ENCODE measurements at regions not wholly inside any gene's neighbourhood (a gene's known extent, or its start where the extent isn't known, plus 50 kb on each side); places are given as distances from the start of the nearest gene placed in this dataset.

DNA sequence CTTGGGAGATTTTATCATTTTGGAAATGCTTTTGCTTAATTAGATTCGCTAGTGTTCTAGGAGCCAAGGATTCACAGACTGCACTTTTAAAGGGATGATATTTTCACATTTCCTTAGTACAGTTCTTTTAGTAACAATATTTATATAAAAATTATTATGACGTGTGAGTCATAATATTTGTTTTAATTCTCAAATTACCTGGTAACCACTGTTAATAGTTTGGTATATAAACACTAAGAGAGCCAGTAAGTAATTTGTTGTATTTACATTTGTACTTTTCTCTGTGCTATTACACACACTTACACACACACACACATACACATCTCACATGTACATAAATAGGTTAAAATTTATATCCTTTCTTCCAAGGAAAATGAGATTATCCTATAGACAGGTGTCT is 58.8 kb upstream of the RAD23B start:
- H3K4me3 ChIP-seq (ENCODE audit: low read length) = no peak overlapping the region
- DNase-seq (ENCODE audit: low read depth) = no peak
- TF ChIP-seq, protein P1, sequence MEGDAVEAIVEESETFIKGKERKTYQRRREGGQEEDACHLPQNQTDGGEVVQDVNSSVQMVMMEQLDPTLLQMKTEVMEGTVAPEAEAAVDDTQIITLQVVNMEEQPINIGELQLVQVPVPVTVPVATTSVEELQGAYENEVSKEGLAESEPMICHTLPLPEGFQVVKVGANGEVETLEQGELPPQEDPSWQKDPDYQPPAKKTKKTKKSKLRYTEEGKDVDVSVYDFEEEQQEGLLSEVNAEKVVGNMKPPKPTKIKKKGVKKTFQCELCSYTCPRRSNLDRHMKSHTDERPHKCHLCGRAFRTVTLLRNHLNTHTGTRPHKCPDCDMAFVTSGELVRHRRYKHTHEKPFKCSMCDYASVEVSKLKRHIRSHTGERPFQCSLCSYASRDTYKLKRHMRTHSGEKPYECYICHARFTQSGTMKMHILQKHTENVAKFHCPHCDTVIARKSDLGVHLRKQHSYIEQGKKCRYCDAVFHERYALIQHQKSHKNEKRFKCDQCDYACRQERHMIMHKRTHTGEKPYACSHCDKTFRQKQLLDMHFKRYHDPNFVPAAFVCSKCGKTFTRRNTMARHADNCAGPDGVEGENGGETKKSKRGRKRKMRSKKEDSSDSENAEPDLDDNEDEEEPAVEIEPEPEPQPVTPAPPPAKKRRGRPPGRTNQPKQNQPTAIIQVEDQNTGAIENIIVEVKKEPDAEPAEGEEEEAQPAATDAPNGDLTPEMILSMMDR (IDR thresholded peaks at IDR 0.05; ENCODE audit: insufficient read depth, low read depth, low read length, missing control alignments) = no peak

DNA sequence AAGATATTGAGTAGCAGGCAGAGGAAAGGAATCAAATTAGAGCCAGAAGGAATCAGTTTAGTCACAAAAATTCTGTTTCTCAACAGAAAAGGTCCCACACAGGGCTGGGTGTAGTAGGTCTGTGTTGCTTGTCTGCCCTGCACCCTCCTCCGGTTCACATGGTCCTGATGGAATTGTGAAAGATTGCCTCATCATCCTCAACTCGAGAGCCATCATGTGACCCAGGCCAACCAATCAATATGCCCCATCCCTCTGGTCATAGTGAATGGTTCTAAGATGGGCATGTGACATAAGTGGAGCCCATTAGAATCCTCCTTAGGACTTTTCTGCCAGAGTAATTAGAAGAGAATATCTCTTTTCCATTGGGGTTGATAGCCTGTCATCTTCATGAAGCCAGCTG is 56.7 kb upstream of the RAD23B start:
- DNase-seq (ENCODE audit: low read depth) = no peak
- no peak overlapping the region for H3K4me3 ChIP-seq (ENCODE audit: low read length)
- TF ChIP-seq, protein P1 (IDR thresholded peaks at IDR 0.05; ENCODE audit: insufficient read depth, low read depth, low read length, missing control alignments) = no peak

DNA sequence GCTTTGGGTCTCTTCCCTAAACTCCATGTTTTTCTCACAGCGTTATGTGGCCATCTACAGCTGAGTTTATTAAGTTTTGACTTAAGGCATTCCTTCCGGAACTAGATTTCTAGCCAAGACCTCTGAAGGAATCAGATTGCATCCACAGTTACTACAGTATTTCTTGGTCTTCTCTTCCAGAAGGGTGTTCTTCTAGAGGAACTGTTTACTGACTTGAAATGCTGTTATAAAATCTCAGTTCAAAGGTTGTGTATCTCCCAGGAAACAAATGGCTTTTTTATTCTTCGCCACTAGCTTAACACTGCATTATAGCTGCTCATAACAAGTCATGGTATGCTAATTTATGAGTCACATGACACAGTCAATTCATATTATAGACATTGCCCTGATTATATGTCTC is 55.3 kb upstream of the RAD23B start:
- no peak for DNase-seq (ENCODE audit: low read depth)
- no peak overlapping the region for H3K4me3 ChIP-seq (ENCODE audit: low read length)
- TF ChIP-seq, protein P1 (IDR thresholded peaks at IDR 0.05; ENCODE audit: insufficient read depth, low read depth, low read length, missing control alignments) = no peak

DNA sequence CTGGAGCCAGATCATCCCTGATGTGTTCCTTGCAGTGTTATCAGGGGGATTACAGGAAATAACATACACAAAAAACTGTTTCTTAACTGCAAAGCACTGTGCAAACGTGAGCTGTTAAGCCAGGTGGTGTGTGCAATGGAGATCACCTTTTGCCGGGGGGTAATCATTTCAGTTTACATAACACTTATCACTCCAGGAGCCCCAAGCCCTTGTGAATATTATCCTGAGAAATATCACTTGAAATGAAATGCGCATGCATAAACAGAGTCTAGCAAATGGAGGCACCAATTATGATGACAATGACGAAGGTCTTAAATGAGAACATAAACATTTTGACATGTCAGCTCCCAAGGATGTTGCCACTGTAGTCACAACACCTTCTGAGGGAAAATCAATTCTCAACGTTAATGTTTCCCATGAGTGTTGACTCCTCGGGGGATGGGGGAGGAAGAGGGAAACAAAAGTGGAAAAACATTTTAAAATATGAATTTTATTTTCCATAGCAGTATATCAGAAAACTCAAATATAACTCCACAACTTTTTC is 54.5 kb upstream of the RAD23B start:
- no peak overlapping the region for H3K4me3 ChIP-seq (ENCODE audit: low read length)
- TF ChIP-seq, protein P1 (IDR thresholded peaks at IDR 0.05; ENCODE audit: insufficient read depth, low read depth, low read length, missing control alignments) = no peak

DNA sequence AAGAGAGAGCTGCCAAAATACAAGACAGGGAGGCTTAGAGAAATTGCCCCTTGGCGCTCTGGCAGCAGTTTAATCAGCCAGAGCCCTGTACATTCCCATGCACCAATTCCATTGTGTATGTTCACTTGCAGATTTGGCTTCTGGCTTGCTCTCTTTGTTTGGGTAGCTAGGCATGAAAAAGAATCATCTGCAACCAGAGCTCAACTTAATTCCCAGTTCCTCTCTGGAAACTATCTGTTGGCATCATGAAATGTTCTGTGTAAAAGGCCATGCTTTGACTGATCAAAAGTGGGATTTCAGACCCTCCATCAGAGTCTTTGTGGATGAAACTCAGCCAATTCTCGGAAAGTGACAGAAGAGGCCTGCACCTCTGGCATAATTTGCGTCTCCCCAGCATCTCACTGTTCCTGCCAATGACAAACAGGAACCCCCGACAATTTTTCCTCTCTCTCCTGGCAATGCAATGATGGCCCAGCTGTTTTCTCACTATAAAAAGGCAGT is 53.8 kb upstream of the RAD23B start:
- TF ChIP-seq, protein P1 (IDR thresholded peaks at IDR 0.05; ENCODE audit: insufficient read depth, low read depth, low read length, missing control alignments) = no peak
- H3K4me3 ChIP-seq (ENCODE audit: low read length) = no peak overlapping the region
- DNase-seq (ENCODE audit: low read depth) = no peak

More for the DNA sequence above, 54.5 kb upstream of the RAD23B start:
- DNase-seq (ENCODE audit: low read depth) = no peak

All from epithelial cell of esophagus (primary cell).